Activated naive CD4-positive, alpha-beta T cell treated with anti-CD3 and anti-CD28 coated beads, Interleukin-2, amount 10 ng/mL, durations not matched to agents 7 days and 5 days (primary cell): ENCODE measurements at regions not wholly inside any gene's neighbourhood (a gene's known extent, or its start where the extent isn't known, plus 50 kb on each side); places are given as distances from the start of the nearest gene placed in this dataset.
A peak's percentile ranks its signal among the peaks of the same experiment; 100 is the strongest.
"Not testable (repeated sequence)": the region's sequence is repeated elsewhere in the genome, so short reads cannot be mapped to it uniquely, and the experiment has no call there.

Experiments
- CTCF ChIA-PET: fragments of 350-600 bp; sonication (Branson Sonifier 250); formaldehyde crosslinking; loops from one replicate; lab custom pipeline; 2021; ENCODE audit warnings: antibody characterized with exemption; lab: Charles Lee
- DNase-seq: peaks from one replicate; pipeline ENCODE4 v3.0.0-alpha.2; 2020
- H3K27ac Mint-ChIP-seq: one replicate; pipeline ENCODE4 v1.8.0; 2021; ENCODE audit warnings: mild to moderate bottlenecking, moderate library complexity, mixed read lengths
- H3K27me3 Mint-ChIP-seq: one replicate; pipeline ENCODE4 v1.8.0; 2021; ENCODE audit warnings: mild to moderate bottlenecking, mixed read lengths
- H3K36me3 Mint-ChIP-seq: one replicate; pipeline ENCODE4 v1.8.0; 2021; ENCODE audit warnings: mixed read lengths
- H3K4me1 Mint-ChIP-seq: one replicate; pipeline ENCODE4 v1.8.0; 2021; ENCODE audit warnings: mixed read lengths
- H3K4me3 Mint-ChIP-seq: one replicate; pipeline ENCODE4 v1.8.0; 2021; ENCODE audit warnings: mild to moderate bottlenecking, moderate library complexity, mixed read lengths
- H3K9me3 Mint-ChIP-seq: one replicate; pipeline ENCODE4 v1.8.0; 2021; ENCODE audit warnings: mixed read lengths

DNA sequence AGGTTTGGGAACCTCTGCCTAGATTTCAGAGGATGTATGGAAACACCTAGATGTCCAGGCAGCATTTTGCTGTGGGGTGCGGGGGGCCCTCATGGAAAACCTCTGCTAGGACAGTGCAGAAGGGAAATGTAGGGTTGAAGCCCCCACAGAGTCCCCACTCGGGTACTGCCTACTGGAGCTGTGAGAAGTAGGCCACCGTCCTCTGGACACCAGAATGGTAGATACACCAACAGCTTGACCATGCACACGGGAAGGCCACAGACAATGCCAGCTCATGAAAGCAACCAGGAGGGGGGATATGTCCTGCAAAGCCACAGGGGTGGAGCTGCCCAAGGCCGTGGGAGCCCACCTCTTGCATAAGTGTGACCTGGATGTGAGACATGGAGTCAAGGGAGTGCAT lies 1336.5 kb downstream of the SPATA31A7 start:
- H3K27ac Mint-ChIP-seq, H3K4me1 Mint-ChIP-seq, CTCF ChIA-PET, H3K27me3 Mint-ChIP-seq, H3K9me3 Mint-ChIP-seq, H3K36me3 Mint-ChIP-seq, H3K4me3 Mint-ChIP-seq: not testable (repeated sequence)
- peak; percentile 19 for DNase-seq

- H3K4me3 Mint-ChIP-seq, H3K9me3 Mint-ChIP-seq, DNase-seq, H3K27ac Mint-ChIP-seq, H3K4me1 Mint-ChIP-seq, H3K27me3 Mint-ChIP-seq, H3K36me3 Mint-ChIP-seq, CTCF ChIA-PET: not testable (repeated sequence)
Observed at GRCh38 chr9:62532162-62532776, 1342.4 kb downstream of the SPATA31A7 start.

DNA sequence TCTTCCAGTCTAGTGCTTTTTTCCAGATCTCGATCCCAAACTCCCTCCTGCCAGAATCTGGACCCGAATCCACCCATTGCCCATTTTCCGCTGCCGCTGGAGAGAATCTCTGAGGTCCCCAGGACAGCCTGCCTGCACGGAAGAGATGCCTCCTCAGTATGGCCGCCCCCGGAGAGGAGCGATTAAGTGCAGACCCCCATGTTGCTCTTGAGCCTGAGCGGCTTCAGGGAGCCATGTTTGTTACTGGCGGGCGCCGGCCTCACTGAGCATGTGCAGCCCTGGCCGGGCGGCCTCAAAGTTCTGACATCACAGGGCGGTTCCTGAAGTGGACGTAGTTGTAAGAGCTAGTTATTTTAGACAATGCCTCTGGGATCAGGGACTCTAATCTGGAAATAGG lies 1342.9 kb downstream of the SPATA31A7 start:
- DNase-seq, H3K4me1 Mint-ChIP-seq, H3K9me3 Mint-ChIP-seq, H3K4me3 Mint-ChIP-seq, H3K36me3 Mint-ChIP-seq, CTCF ChIA-PET, H3K27ac Mint-ChIP-seq, H3K27me3 Mint-ChIP-seq: not testable (repeated sequence)

GRCh38 chr9:62550539-62550938 lies 1360.7 kb downstream of the SPATA31A7 start:
- H3K36me3 Mint-ChIP-seq, CTCF ChIA-PET, H3K27me3 Mint-ChIP-seq, H3K27ac Mint-ChIP-seq, H3K9me3 Mint-ChIP-seq, H3K4me1 Mint-ChIP-seq, H3K4me3 Mint-ChIP-seq, DNase-seq: not testable (repeated sequence)

DNA sequence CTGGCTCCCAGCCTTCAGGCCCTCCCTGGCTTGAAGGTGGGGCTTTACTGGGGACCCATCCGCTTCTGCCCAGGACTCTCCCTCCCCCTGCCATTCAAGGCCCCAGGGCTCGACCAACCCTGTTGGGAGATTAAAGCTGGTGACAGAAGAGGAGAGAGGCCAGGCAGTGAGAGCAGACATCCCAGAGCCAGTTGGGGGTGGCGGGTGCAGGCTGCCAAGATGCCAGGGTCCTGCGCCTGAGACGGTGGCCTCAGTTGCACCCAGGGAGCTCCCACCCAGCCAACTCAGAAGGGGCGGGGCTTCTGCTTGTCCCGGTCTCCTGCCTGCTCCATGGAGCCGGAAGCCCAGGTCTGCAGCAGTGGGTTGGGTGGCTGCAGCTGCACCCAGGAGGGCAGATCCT lies 1370.8 kb downstream of the SPATA31A7 start:
- DNase-seq, H3K27me3 Mint-ChIP-seq, CTCF ChIA-PET, H3K4me3 Mint-ChIP-seq, H3K9me3 Mint-ChIP-seq, H3K4me1 Mint-ChIP-seq, H3K27ac Mint-ChIP-seq, H3K36me3 Mint-ChIP-seq: not testable (repeated sequence)

GRCh38 chr9:62565132-62565531 lies 1375.3 kb downstream of the SPATA31A7 start:
- DNase-seq, H3K27ac Mint-ChIP-seq, H3K4me1 Mint-ChIP-seq, CTCF ChIA-PET, H3K36me3 Mint-ChIP-seq, H3K9me3 Mint-ChIP-seq, H3K4me3 Mint-ChIP-seq, H3K27me3 Mint-ChIP-seq: not testable (repeated sequence)

DNA sequence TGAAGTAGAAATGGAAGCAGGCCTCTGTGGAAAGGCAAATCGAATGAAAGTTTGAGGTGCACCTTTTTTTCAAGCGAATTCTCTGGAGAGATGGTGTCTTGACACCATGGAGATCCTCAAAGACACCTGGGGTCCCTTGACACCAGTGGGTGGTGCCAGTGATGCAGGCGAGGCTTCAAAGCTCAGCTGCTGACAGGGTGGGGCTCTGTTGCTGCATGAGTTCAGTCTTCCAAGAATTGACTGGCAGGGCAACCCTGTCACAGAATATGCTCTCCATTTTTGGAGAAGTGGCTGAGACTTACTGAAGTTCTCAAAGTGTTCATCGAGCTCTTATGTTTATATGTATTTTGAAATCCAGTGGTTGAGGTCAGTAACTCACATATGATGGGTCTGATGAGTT lies 1376.6 kb downstream of the SPATA31A7 start:
- H3K27me3 Mint-ChIP-seq, H3K4me1 Mint-ChIP-seq, DNase-seq, H3K36me3 Mint-ChIP-seq, H3K4me3 Mint-ChIP-seq, H3K27ac Mint-ChIP-seq, H3K9me3 Mint-ChIP-seq, CTCF ChIA-PET: not testable (repeated sequence)

DNA sequence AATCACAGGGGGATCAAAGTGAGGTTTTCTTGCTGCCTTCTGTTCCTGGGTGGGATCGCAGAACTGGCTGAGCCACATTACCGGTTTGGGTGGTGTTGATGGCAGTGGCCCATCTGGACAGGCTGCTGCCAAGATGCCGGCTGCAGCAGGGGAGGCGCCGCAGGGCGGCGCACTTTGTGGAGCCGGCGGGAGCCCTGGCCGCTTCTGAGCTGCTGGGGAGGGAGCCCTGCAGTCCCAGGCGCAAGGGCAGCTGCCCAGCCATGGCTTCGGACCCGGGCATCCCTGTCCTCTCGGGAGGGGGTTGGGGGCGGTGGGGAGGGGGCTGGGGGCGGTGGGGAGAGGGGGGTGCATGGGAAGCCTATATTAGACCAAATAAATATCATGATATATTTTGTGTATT lies 1407.3 kb downstream of the SPATA31A7 start:
- H3K36me3 Mint-ChIP-seq, H3K27me3 Mint-ChIP-seq, H3K9me3 Mint-ChIP-seq, H3K27ac Mint-ChIP-seq, CTCF ChIA-PET, H3K4me3 Mint-ChIP-seq, H3K4me1 Mint-ChIP-seq, DNase-seq: not testable (repeated sequence)
